ENCODE measurements at regions not wholly inside any gene's neighbourhood (a gene's known extent, or its start where the extent isn't known, plus 50 kb on each side); places are given as distances from the start of the nearest gene placed in this dataset.

GRCh38 chr6:159444056-159444760 is 248.8 kb downstream of the SOD2 start:
- Histone ChIP-seq H3K4me3 (ENCODE audit: low read length) (no peak overlapping the region), H3K36me3 (ENCODE audit: control insufficient read depth, insufficient read depth, low read length) (no peaks in the 10 kb centered on the region), H3K4me1 (ENCODE audit: control insufficient read depth, insufficient read depth, low read length) (no peaks in the 10 kb centered on the region), H3K9me3 (ENCODE audit: control insufficient read depth, low read depth, low read length) (no peaks in the 10 kb centered on the region), H3K27ac (ENCODE audit: low read length) (no peak overlapping the region), H3K27me3 (ENCODE audit: control insufficient read depth, insufficient read depth, low read length) (peaks cover 2% of the 10 kb centered on the region)
- DNase-seq, result no peak
- 60% methylated on average over 1 of the region's 8 CpGs for WGBS (ENCODE audit: insufficient coverage, low lambda C conversion rate)

- H3K4me1 ChIP-seq (ENCODE audit: control insufficient read depth, insufficient read depth, low read length), result no peaks in the 10 kb centered on the region
- DNase-seq, result no peak
- no peaks in the 10 kb centered on the region for H3K36me3 ChIP-seq (ENCODE audit: control insufficient read depth, insufficient read depth, low read length)
- no peaks in the 10 kb centered on the region for H3K9me3 ChIP-seq (ENCODE audit: control insufficient read depth, low read depth, low read length)
- peaks cover 2% of the 10 kb centered on the region for H3K27me3 ChIP-seq (ENCODE audit: control insufficient read depth, insufficient read depth, low read length)
- 100% methylated on average over 1 of the region's 8 CpGs for WGBS (ENCODE audit: insufficient coverage, low lambda C conversion rate)
- no peak overlapping the region for H3K4me3 ChIP-seq (ENCODE audit: low read length)
- no peak overlapping the region for H3K27ac ChIP-seq (ENCODE audit: low read length)
Measured at GRCh38 chr6:159443417-159443920, 249.6 kb downstream of the SOD2 start.

GRCh38 chr6:159441704-159441981 is 251.4 kb downstream of the SOD2 start:
- no CpG with 5 or more reads among the region's 6 CpGs for WGBS (ENCODE audit: insufficient coverage, low lambda C conversion rate)
- no peak for DNase-seq
- Histone ChIP-seq H3K4me3 (ENCODE audit: low read length) (no peak overlapping the region), H3K27me3 (ENCODE audit: control insufficient read depth, insufficient read depth, low read length) (no peaks in the 10 kb centered on the region), H3K4me1 (ENCODE audit: control insufficient read depth, insufficient read depth, low read length) (no peaks in the 10 kb centered on the region), H3K27ac (ENCODE audit: low read length) (no peak overlapping the region), H3K9me3 (ENCODE audit: control insufficient read depth, low read depth, low read length) (no peaks in the 10 kb centered on the region), H3K36me3 (ENCODE audit: control insufficient read depth, insufficient read depth, low read length) (no peaks in the 10 kb centered on the region)

GRCh38 chr6:159440911-159441703 is 251.9 kb downstream of the SOD2 start:
- H3K4me3 ChIP-seq (ENCODE audit: low read length), result no peak overlapping the region
- DNase-seq, result no peak
- H3K27me3 ChIP-seq (ENCODE audit: control insufficient read depth, insufficient read depth, low read length), result no peaks in the 10 kb centered on the region
- H3K36me3 ChIP-seq (ENCODE audit: control insufficient read depth, insufficient read depth, low read length), result no peaks in the 10 kb centered on the region
- H3K4me1 ChIP-seq (ENCODE audit: control insufficient read depth, insufficient read depth, low read length), result no peaks in the 10 kb centered on the region
- WGBS (ENCODE audit: insufficient coverage, low lambda C conversion rate), result no CpG with 5 or more reads among the region's 7 CpGs
- H3K27ac ChIP-seq (ENCODE audit: low read length), result no peak overlapping the region
- H3K9me3 ChIP-seq (ENCODE audit: control insufficient read depth, low read depth, low read length), result no peaks in the 10 kb centered on the region

- Histone ChIP-seq H3K4me3 (ENCODE audit: low read length) (no peak overlapping the region), H3K27me3 (ENCODE audit: control insufficient read depth, insufficient read depth, low read length) (no peaks in the 10 kb centered on the region), H3K36me3 (ENCODE audit: control insufficient read depth, insufficient read depth, low read length) (no peaks in the 10 kb centered on the region), H3K27ac (ENCODE audit: low read length) (no peak overlapping the region), H3K9me3 (ENCODE audit: control insufficient read depth, low read depth, low read length) (no peaks in the 10 kb centered on the region), H3K4me1 (ENCODE audit: control insufficient read depth, insufficient read depth, low read length) (no peaks in the 10 kb centered on the region)
- no peak for DNase-seq
- WGBS (ENCODE audit: insufficient coverage, low lambda C conversion rate), result no CpG with 5 or more reads among the region's 4 CpGs
Measured at GRCh38 chr6:159440349-159440748, 252.7 kb downstream of the SOD2 start.

- no peaks in the 10 kb centered on the region for H3K9me3 ChIP-seq (ENCODE audit: control insufficient read depth, low read depth, low read length)
Measured at GRCh38 chr6:159439651-159440050, 253.4 kb downstream of the SOD2 start.

GRCh38 chr6:159438106-159438505 is 254.9 kb downstream of the SOD2 start:
- WGBS (ENCODE audit: insufficient coverage, low lambda C conversion rate), result no CpG with 5 or more reads among the region's 2 CpGs
- no peak overlapping the region for H3K4me3 ChIP-seq (ENCODE audit: low read length)
- no peaks in the 10 kb centered on the region for H3K27me3 ChIP-seq (ENCODE audit: control insufficient read depth, insufficient read depth, low read length)
- peaks cover 7% of the 10 kb centered on the region for H3K9me3 ChIP-seq (ENCODE audit: control insufficient read depth, low read depth, low read length)
- H3K36me3 ChIP-seq (ENCODE audit: control insufficient read depth, insufficient read depth, low read length), result no peaks in the 10 kb centered on the region
- H3K4me1 ChIP-seq (ENCODE audit: control insufficient read depth, insufficient read depth, low read length), result no peaks in the 10 kb centered on the region
- no peak overlapping the region for H3K27ac ChIP-seq (ENCODE audit: low read length)
- DNase-seq, result no peak

More at GRCh38 chr6:159439651-159440050, 253.4 kb downstream of the SOD2 start:
- no CpG with 5 or more reads among the region's 1 CpG for WGBS (ENCODE audit: insufficient coverage, low lambda C conversion rate)
- DNase-seq, result no peak
- H3K4me1 ChIP-seq (ENCODE audit: control insufficient read depth, insufficient read depth, low read length), result no peaks in the 10 kb centered on the region
- no peak overlapping the region for H3K27ac ChIP-seq (ENCODE audit: low read length)
- no peaks in the 10 kb centered on the region for H3K27me3 ChIP-seq (ENCODE audit: control insufficient read depth, insufficient read depth, low read length)
- H3K36me3 ChIP-seq (ENCODE audit: control insufficient read depth, insufficient read depth, low read length), result no peaks in the 10 kb centered on the region
- H3K4me3 ChIP-seq (ENCODE audit: low read length), result no peak overlapping the region

GRCh38 chr6:159436581-159436980 is 256.5 kb downstream of the SOD2 start:
- Histone ChIP-seq H3K36me3 (ENCODE audit: control insufficient read depth, insufficient read depth, low read length) (no peaks in the 10 kb centered on the region), H3K27me3 (ENCODE audit: control insufficient read depth, insufficient read depth, low read length) (no peaks in the 10 kb centered on the region), H3K9me3 (ENCODE audit: control insufficient read depth, low read depth, low read length) (peaks cover 7% of the 10 kb centered on the region), H3K4me3 (ENCODE audit: low read length) (no peak overlapping the region), H3K27ac (ENCODE audit: low read length) (no peak overlapping the region), H3K4me1 (ENCODE audit: control insufficient read depth, insufficient read depth, low read length) (no peaks in the 10 kb centered on the region)
- 80% methylated on average over 1 of the region's 6 CpGs for WGBS (ENCODE audit: insufficient coverage, low lambda C conversion rate)
- DNase-seq, result no peak

- Histone ChIP-seq H3K36me3 (ENCODE audit: control insufficient read depth, insufficient read depth, low read length) (no peaks in the 10 kb centered on the region), H3K4me3 (ENCODE audit: low read length) (no peak overlapping the region), H3K27ac (ENCODE audit: low read length) (no peak overlapping the region), H3K9me3 (ENCODE audit: control insufficient read depth, low read depth, low read length) (peaks cover 7% of the 10 kb centered on the region), H3K4me1 (ENCODE audit: control insufficient read depth, insufficient read depth, low read length) (no peaks in the 10 kb centered on the region), H3K27me3 (ENCODE audit: control insufficient read depth, insufficient read depth, low read length) (no peaks in the 10 kb centered on the region)
- DNase-seq, result no peak
- WGBS (ENCODE audit: insufficient coverage, low lambda C conversion rate), result no CpG with 5 or more reads among the region's 9 CpGs
Measured at GRCh38 chr6:159435701-159436100, 257.3 kb downstream of the SOD2 start.

- H3K4me1 ChIP-seq (ENCODE audit: control insufficient read depth, insufficient read depth, low read length), result peaks cover 4% of the 10 kb centered on the region
- 0% methylated on average over 1 of the region's 4 CpGs for WGBS (ENCODE audit: insufficient coverage, low lambda C conversion rate)
- DNase-seq, result no peak
- H3K36me3 ChIP-seq (ENCODE audit: control insufficient read depth, insufficient read depth, low read length), result no peaks in the 10 kb centered on the region
- H3K4me3 ChIP-seq (ENCODE audit: low read length), result no peak overlapping the region
- H3K27ac ChIP-seq (ENCODE audit: low read length), result no peak overlapping the region
- peaks cover 7% of the 10 kb centered on the region for H3K9me3 ChIP-seq (ENCODE audit: control insufficient read depth, low read depth, low read length)
- H3K27me3 ChIP-seq (ENCODE audit: control insufficient read depth, insufficient read depth, low read length), result no peaks in the 10 kb centered on the region
Measured at GRCh38 chr6:159434410-159434809, 258.6 kb downstream of the SOD2 start.

Data from large intestine (tissue), 3 donors.